Activated CD4-positive, alpha-beta memory T cell treated with anti-CD3 and anti-CD28 coated beads, Interleukin-2, amount 10 ng/mL, durations not matched to agents 7 days and 5 days (primary cell): ENCODE measurements at regions not wholly inside any gene's neighbourhood (a gene's known extent, or its start where the extent isn't known, plus 50 kb on each side); places are given as distances from the start of the nearest gene placed in this dataset.
"Not testable (repeated sequence)": the region's sequence is repeated elsewhere in the genome, so short reads cannot be mapped to it uniquely, and the experiment has no call there.

ENCODE experiments used
- CTCF ChIA-PET: fragments of 350-600 bp; sonication (Branson Sonifier 250); formaldehyde crosslinking; loops from one replicate; lab custom pipeline; 2021; ENCODE audit warnings: antibody characterized with exemption, inconsistent platforms; lab: Charles Lee
- POLR2A ChIA-PET: fragments of 350-600 bp; sonication (Branson Sonifier 250); formaldehyde crosslinking; loops from one replicate; lab custom pipeline; 2021; ENCODE audit warnings: antibody characterized with exemption; lab: Charles Lee
- DNase-seq: peaks from one replicate; pipeline ENCODE4 v3.0.0-alpha.2; 2020
- H3K27ac Mint-ChIP-seq: one replicate; pipeline ENCODE4 v1.8.0; 2021; ENCODE audit warnings: mild to moderate bottlenecking, mixed read lengths
- H3K27me3 Mint-ChIP-seq: one replicate; pipeline ENCODE4 v1.8.0; 2021; ENCODE audit warnings: mixed read lengths
- H3K36me3 Mint-ChIP-seq: one replicate; pipeline ENCODE4 v1.8.0; 2021; ENCODE audit warnings: low read depth, mixed read lengths
- H3K4me1 Mint-ChIP-seq: one replicate; pipeline ENCODE4 v1.8.0; 2021; ENCODE audit warnings: mixed read lengths
- H3K4me3 Mint-ChIP-seq: one replicate; pipeline ENCODE4 v1.8.0; 2021; ENCODE audit warnings: mild to moderate bottlenecking, mixed read lengths
- H3K9me3 Mint-ChIP-seq: one replicate; pipeline ENCODE4 v1.8.0; 2021; ENCODE audit warnings: mixed read lengths

GRCh38 chr9:24036459-24036858 lies 210.4 kb upstream of the ELAVL2 start:
- DNase-seq = no peak
- no peak overlapping the region for H3K4me3 Mint-ChIP-seq

GRCh38 chr9:24035816-24036215 lies 209.8 kb upstream of the ELAVL2 start:
- Mint-ChIP-seq H3K27me3 (no peaks in the 10 kb centered on the region), H3K9me3 (peaks cover 11% of the 10 kb centered on the region), H3K36me3 (no peaks in the 10 kb centered on the region), H3K27ac (no peak overlapping the region), H3K4me3 (no peak overlapping the region), H3K4me1 (no peaks in the 10 kb centered on the region)
- ChIA-PET CTCF (no interaction called here), POLR2A (no interaction called here)
- DNase-seq = no peak

More at GRCh38 chr9:24036459-24036858, 210.4 kb upstream of the ELAVL2 start:
- Mint-ChIP-seq H3K9me3 (peaks cover 11% of the 10 kb centered on the region), H3K36me3 (no peaks in the 10 kb centered on the region), H3K4me1 (no peaks in the 10 kb centered on the region), H3K27me3 (no peaks in the 10 kb centered on the region), H3K27ac (no peak overlapping the region)
- ChIA-PET CTCF (no interaction called here), POLR2A (no interaction called here)

GRCh38 chr9:24011881-24012280 lies 185.8 kb upstream of the ELAVL2 start:
- Mint-ChIP-seq H3K9me3 (no peaks in the 10 kb centered on the region), H3K36me3 (no peaks in the 10 kb centered on the region), H3K4me3 (no peak overlapping the region), H3K27me3 (no peaks in the 10 kb centered on the region), H3K27ac (no peak overlapping the region), H3K4me1 (no peaks in the 10 kb centered on the region)
- ChIA-PET CTCF (no interaction called here), POLR2A (no interaction called here)
- DNase-seq = no peak

- H3K36me3 Mint-ChIP-seq = no peaks in the 10 kb centered on the region
- no peaks in the 10 kb centered on the region for H3K4me1 Mint-ChIP-seq
- H3K27ac Mint-ChIP-seq = no peak overlapping the region
- no peaks in the 10 kb centered on the region for H3K27me3 Mint-ChIP-seq
- no peaks in the 10 kb centered on the region for H3K9me3 Mint-ChIP-seq
- H3K4me3 Mint-ChIP-seq = no peak overlapping the region
- POLR2A ChIA-PET = no interaction called here
- CTCF ChIA-PET = no interaction called here
- no peak for DNase-seq
Measured at GRCh38 chr9:24011009-24011717, 185.1 kb upstream of the ELAVL2 start.

- ChIA-PET POLR2A (no interaction called here), CTCF (no interaction called here)
- no peak overlapping the region for H3K4me3 Mint-ChIP-seq
- H3K9me3 Mint-ChIP-seq = no peaks in the 10 kb centered on the region
- no peak overlapping the region for H3K27ac Mint-ChIP-seq
- H3K36me3 Mint-ChIP-seq = no peaks in the 10 kb centered on the region
- no peaks in the 10 kb centered on the region for H3K27me3 Mint-ChIP-seq
- no peaks in the 10 kb centered on the region for H3K4me1 Mint-ChIP-seq
- DNase-seq = no peak
Measured at GRCh38 chr9:24009322-24009721, 183.3 kb upstream of the ELAVL2 start.

- ChIA-PET CTCF (no interaction called here), POLR2A (no interaction called here)
- Mint-ChIP-seq H3K27ac (no peak overlapping the region), H3K9me3 (no peaks in the 10 kb centered on the region), H3K4me1 (no peaks in the 10 kb centered on the region), H3K36me3 (no peaks in the 10 kb centered on the region), H3K4me3 (no peak overlapping the region), H3K27me3 (no peaks in the 10 kb centered on the region)
- DNase-seq = no peak
Measured at GRCh38 chr9:24007185-24007584, 181.1 kb upstream of the ELAVL2 start.

GRCh38 chr9:23991874-23992273 lies 165.8 kb upstream of the ELAVL2 start:
- H3K27ac Mint-ChIP-seq, H3K36me3 Mint-ChIP-seq, DNase-seq, H3K9me3 Mint-ChIP-seq, CTCF ChIA-PET, H3K4me1 Mint-ChIP-seq, H3K4me3 Mint-ChIP-seq, POLR2A ChIA-PET, H3K27me3 Mint-ChIP-seq: not testable (repeated sequence)

GRCh38 chr9:23979491-23979890 lies 153.5 kb upstream of the ELAVL2 start:
- H3K4me3 Mint-ChIP-seq = no peak overlapping the region
- H3K4me1 Mint-ChIP-seq = no peaks in the 10 kb centered on the region
- H3K9me3 Mint-ChIP-seq = peaks cover 14% of the 10 kb centered on the region
- no peak overlapping the region for H3K27ac Mint-ChIP-seq
- ChIA-PET CTCF (no interaction called here), POLR2A (no interaction called here)
- DNase-seq = no peak
- H3K36me3 Mint-ChIP-seq = no peaks in the 10 kb centered on the region
- H3K27me3 Mint-ChIP-seq = no peaks in the 10 kb centered on the region

- H3K27me3 Mint-ChIP-seq = no peaks in the 10 kb centered on the region
- no peaks in the 10 kb centered on the region for H3K4me1 Mint-ChIP-seq
Measured at GRCh38 chr9:23962101-23962500, 136.1 kb upstream of the ELAVL2 start.

GRCh38 chr9:23945897-23946296 lies 119.9 kb upstream of the ELAVL2 start:
- H3K36me3 Mint-ChIP-seq = no peaks in the 10 kb centered on the region
- DNase-seq = no peak
- H3K27me3 Mint-ChIP-seq = no peaks in the 10 kb centered on the region
- H3K4me3 Mint-ChIP-seq = no peak overlapping the region
- POLR2A ChIA-PET = no interaction called here
- H3K27ac Mint-ChIP-seq = no peak overlapping the region
- no peaks in the 10 kb centered on the region for H3K4me1 Mint-ChIP-seq
- H3K9me3 Mint-ChIP-seq = peaks cover 12% of the 10 kb centered on the region
- CTCF ChIA-PET = no interaction called here

More at GRCh38 chr9:23962101-23962500, 136.1 kb upstream of the ELAVL2 start:
- ChIA-PET CTCF (no interaction called here), POLR2A (no interaction called here)
- no peak for DNase-seq
- H3K4me3 Mint-ChIP-seq = no peak overlapping the region
- H3K9me3 Mint-ChIP-seq = peaks cover 23% of the 10 kb centered on the region
- no peak overlapping the region for H3K27ac Mint-ChIP-seq
- no peaks in the 10 kb centered on the region for H3K36me3 Mint-ChIP-seq

GRCh38 chr9:23941051-23941450 lies 115.0 kb upstream of the ELAVL2 start:
- no peak overlapping the region for H3K4me3 Mint-ChIP-seq
- H3K4me1 Mint-ChIP-seq = no peaks in the 10 kb centered on the region
- no peaks in the 10 kb centered on the region for H3K27me3 Mint-ChIP-seq
- CTCF ChIA-PET = no interaction called here
- H3K36me3 Mint-ChIP-seq = no peaks in the 10 kb centered on the region
- H3K27ac Mint-ChIP-seq = no peak overlapping the region
- POLR2A ChIA-PET = no interaction called here
- no peak for DNase-seq
- H3K9me3 Mint-ChIP-seq = peaks cover 13% of the 10 kb centered on the region

- Mint-ChIP-seq H3K27ac (no peak overlapping the region), H3K4me1 (no peaks in the 10 kb centered on the region), H3K4me3 (no peak overlapping the region), H3K36me3 (no peaks in the 10 kb centered on the region), H3K9me3 (peaks cover 7% of the 10 kb centered on the region), H3K27me3 (no peaks in the 10 kb centered on the region)
- ChIA-PET POLR2A (no interaction called here), CTCF (no interaction called here)
- no peak for DNase-seq
Measured at GRCh38 chr9:23938908-23939307, 112.9 kb upstream of the ELAVL2 start.

- POLR2A ChIA-PET = no interaction called here
- no peak for DNase-seq
- CTCF ChIA-PET = no interaction called here
- Mint-ChIP-seq H3K36me3 (no peaks in the 10 kb centered on the region), H3K27ac (no peak overlapping the region), H3K27me3 (no peaks in the 10 kb centered on the region), H3K9me3 (no peaks in the 10 kb centered on the region), H3K4me3 (no peak overlapping the region), H3K4me1 (no peaks in the 10 kb centered on the region)
Measured at GRCh38 chr9:23934291-23934906, 108.4 kb upstream of the ELAVL2 start.

GRCh38 chr9:23933348-23933747 lies 107.3 kb upstream of the ELAVL2 start:
- ChIA-PET CTCF (no interaction called here), POLR2A (no interaction called here)
- Mint-ChIP-seq H3K9me3 (no peaks in the 10 kb centered on the region), H3K27ac (no peak overlapping the region), H3K36me3 (no peaks in the 10 kb centered on the region), H3K4me1 (no peaks in the 10 kb centered on the region), H3K4me3 (no peak overlapping the region), H3K27me3 (no peaks in the 10 kb centered on the region)
- DNase-seq = no peak
